HG03378 (cell line): ENCODE measurements at regions not wholly inside any gene's neighbourhood (a gene's known extent, or its start where the extent isn't known, plus 50 kb on each side); places are given as distances from the start of the nearest gene placed in this dataset.

Source experiments
- ATAC-seq: cut with Tn5 transposase; IDR thresholded peaks from one replicate; pipeline ENCODE4 v1.9.1; 2021; ENCODE audit warnings: mild to moderate bottlenecking, moderate library complexity; ENCODE audit not compliant: unreplicated experiment

DNA sequence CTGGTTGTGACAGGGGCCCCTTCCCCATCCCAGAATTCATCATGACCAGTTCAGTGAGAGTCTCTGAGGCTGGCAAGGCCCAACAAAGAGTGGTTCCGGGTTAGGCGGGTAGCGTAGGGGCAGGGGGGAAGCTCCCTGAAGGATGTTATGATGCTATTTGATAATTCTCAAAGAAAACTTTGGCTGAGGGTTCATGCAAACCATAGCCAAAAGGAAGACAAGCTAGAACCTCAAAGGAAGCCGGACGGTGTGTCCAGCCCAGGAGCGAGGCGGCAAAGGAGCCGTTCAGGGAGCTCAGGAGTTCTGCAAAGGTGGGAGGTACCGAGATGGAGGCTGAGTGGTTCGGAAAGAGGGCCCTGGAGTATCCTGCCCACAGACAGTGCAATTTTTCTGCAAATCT is 226.8 kb upstream of the RAB6C start:
- ATAC-seq, result no peak

DNA sequence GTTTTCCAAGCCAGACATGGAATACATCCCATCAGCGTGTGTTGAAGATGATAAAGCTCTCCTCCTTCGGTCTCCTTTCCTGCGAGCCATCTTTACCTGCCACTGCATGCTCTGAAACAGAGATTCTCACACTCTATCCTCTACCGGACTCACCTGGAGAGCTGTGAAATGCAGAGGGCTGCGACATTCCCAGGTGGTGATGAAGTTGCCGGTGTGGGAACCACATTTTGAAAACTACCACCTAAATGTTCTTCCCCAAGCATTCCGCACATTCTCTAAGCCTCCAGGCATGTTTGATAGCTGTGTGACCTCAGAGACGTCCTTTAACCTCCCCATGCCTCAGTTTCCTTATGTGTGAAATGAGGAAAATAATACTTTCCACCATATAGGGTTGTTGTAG is 226.2 kb upstream of the RAB6C start:
- no peak for ATAC-seq

DNA sequence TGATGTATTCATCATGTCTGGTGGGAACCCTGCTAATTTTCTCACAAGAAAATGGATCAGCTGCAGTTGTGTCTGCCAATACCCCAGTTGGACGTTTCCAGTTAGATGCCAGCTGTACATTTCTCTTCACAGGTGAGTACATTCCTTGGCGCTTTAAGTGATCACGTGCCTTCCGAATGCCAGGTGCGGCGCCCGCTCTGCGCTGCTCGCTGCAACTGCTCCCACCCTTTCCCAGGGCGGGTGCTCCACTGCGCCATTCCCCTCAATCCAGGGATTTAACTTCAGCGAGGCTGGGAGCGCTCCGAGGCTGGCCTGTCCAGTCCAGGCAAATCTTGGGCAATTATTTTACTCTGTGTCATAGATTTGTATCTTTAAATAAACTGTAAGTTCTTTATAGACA is 225.0 kb upstream of the RAB6C start:
- ATAC-seq, result no peak

DNA sequence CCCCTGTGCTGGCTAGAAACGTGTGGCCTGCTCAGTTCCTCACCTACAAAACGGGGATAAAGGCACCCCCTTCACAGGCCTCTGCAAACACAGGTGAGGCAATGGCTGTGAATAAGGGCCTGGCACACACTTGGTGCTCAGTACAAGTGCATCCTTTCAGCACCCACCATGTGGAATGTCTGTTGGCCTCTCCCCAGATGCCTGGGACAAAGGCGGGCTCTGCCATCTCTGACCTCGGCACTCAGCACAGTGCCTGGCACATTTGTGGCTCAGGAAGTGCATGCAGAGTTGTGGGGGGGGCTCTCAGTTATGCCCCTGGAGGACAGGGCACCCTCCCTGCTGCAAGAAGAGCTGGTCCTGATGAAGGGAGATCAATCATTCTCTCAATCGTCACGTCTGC is 224.6 kb upstream of the RAB6C start:
- ATAC-seq, result no peak

DNA sequence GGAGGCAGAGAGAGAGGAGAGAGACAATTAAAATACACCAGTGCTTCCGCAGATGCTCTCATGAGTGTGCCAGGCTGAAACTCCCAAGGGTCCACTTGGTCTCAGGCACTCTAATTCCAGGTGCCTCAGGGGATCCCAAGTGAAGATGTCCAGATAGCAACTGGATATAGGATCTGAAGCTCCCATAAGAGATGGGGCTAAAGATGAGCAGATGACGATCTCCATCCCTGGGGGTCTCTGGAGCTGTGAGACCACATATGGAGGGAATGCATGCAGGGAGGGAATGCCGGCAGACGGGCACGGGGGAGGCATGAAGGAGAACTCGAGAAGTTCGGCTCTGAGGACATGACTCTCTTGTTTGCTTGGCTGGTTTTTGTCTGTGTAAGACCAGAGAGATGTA is 223.7 kb upstream of the RAB6C start:
- no peak for ATAC-seq

DNA sequence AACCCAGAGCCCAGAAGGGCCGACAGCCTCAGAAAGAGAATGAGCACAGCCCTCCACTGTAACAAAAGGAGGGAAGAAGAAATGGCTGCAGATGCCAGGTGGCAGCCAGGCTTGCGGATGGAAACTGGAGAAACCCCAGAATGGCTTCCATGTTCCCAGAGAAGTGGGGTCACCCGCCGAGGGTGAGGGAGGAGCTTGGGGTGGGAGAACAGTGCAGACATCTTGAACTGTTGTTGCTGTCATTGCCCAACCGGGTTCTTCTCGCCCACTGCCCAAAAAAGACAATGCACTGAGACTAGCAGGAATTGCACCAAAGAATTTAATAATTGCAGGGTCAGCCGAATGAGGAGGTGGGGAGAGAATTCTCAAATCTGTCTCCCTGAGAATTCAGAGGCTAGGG is 223.2 kb upstream of the RAB6C start:
- ATAC-seq, result no peak

DNA sequence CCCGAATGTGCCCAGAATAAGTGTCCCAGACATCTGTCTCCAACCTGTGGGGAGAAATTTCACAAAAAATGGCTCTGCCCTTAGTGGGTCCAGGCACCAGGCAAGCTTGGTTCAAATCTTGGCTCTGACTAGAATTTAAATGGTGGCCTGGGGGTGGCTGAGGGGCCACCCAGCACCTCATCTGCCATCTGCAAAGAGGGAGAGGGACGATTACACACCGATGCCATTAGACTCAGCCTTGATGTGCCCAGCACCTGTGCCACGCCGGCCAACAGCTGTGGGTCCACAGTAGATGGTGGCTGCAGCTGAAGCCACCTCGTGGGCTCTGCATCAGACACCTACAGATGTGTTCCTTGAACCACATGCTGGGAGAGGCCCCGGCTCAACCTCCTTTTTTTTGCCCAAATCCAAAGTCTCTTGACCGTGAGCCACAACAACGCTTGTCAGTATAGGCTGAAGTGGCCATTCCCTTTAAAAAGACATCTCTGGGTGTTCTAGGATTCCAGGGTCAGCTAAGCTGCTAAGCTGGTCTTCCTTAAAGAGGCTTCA is 222.0 kb upstream of the RAB6C start:
- ATAC-seq, result no peak

DNA sequence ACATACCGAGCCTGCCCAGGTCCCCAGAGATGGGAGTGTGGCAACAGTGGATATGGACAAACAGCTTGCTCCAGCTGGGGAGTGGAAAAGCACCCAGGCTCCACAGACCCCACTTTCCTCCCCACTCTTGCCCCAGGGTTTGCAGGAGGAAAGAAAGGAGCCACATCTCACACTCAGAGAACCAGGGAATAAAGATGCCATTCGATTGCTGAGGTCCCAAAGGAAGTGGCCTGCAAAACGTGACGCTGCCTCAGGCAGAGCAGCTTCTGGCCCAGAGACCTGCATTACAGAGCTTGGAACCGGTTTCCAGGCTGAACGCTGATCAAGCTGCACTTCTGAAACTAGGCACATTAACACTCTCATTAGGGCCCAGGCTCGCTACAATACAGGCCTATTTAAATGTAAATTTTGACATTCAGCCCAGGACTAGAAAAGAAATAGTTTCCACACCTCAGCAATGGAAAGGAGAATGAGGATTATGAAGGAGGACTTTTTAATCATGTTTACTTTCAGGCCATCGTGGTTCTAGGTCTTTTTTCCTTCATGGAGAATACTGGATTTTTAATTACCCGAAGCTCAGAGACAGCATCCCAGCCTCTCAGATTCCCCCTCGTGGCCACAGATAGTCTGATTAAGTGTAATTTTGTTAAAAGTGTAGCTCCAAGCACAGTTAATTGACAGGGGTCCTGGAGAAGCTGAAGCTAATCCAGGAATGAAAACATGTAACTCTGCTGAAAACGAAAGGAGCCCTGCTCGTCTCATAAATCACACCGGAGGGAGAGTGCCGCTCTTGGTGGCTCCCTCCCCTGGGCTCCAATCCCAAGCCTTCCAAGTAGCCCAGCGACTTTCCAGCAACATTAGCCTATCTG is 221.3 kb upstream of the RAB6C start:
- no peak for ATAC-seq

DNA sequence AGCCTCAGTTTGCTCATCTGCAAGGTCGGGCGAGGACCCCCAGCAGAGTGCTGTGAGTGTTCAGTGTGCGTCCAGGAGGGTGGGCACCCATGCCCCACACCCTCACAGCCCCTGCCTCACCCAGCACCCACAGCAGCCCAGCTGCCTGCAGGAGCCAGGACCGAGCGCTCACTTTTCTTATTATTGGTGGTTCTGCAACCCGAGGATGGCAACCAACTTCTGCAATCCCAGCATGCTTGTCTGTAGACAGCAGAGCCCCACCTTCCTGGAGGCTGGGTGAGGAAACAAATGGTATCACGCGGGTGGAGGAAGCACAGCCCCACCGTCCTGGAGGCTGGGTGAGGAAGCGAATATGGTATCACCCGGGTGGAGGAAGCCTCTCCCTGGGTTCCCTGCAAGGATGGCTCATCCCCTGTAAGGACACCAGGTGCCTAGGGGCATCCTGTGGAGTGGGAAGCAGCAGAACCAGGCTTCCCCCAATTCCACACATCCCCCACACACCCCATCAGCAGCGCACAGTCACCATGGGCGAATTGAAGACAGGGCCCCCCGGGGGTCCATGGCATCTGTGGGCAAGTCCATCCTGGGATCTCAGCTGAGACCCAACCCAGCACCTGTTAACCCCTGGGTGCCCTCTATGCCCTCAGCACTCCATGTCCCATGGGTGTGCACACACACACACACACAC is 220.5 kb upstream of the RAB6C start:
- no peak for ATAC-seq

DNA sequence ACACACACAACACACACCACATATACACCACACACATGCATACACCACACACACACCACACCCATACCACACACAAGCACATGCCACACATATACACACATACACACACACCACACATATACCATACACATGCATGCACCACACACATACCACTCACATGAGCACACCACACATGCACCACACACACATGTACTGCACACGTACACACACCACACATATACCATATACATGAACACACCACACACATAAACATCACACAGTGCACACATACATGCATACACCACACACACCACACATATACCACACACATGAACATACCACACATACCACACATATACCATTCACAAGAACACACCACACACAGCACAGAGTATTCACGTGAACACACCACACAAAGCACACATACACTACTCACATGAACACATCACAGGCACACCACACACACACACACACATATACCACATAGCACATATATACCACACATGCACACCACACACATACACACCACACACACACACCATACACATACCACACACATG is 219.9 kb upstream of the RAB6C start:
- no peak for ATAC-seq

DNA sequence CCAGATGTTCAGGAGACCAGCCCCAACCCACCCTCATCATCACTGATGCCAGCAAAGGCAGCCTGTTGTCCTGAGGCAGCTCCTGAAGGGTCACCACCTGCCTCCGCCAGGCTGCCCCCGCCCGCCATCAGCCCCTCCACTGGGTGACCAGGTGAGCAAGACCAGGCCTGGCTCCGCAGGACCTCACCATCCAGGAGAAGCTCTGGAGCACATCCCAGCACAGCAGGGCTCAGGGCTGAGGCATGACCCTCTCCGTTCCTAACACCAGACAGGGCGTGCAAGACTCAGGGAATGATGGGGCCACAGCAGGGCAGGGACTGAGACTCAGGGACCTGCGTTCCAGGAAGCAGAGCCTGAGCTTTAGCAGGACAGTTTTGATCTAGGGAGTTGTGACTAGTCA is 218.8 kb upstream of the RAB6C start:
- ATAC-seq, result no peak

DNA sequence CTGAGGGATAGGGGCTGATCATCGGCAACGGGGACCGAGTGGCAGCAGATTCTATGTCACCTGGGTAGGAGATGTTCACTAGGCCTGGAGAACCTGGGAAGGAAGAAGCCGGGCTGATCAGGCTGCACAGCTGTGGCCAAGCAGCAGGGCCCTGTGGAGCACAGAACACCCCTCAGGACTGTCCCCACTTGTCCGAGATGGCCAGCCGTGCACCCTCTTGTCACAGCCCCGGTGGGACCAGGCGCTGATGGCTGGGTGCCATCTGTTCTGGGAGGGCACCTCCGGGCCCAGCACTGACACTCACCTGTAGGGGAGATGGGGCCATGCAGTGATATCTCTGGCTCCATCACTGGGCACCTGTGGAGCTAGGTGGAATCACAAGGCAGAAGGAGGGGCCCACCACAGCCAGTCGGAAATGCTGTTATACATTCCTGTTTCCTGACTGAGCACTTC is 217.9 kb upstream of the RAB6C start:
- ATAC-seq, result no peak

DNA sequence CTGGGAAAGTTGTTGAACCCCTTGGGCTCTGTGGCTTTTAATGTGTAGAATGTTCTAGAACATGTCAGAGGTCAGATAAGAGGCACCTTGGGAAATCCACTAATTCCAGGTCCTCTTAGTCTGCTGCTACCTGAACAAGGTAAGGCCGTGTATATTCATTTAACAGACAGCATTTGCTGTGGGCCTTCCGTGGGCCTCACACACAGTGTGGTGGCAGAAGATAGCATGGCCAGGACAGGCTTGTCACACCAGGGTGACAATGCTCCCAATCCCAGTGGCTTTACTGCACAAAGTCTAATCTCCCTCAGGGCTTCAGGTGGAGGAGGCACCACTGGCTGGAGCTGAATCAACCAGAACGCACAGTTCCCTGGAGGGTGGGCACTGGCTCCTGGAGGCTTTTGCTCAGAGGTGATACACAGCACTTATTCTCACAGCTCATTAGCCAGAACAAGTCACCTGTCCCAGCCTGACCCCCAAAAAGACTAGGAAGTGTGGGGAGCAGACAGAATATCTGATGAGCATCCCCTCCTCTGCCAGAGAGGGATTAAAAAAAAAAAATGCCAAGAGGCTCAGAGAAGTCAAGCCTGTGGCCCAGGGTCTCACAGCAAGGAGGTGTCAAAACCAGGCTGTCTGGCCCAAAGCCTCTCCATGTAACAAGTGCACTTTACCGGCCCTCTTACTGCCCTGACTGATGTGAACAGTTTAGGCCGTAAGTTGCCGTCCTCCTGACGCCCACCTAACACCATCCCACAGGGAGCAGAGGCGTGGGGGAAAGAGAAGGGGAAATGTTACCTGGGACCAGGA is 216.9 kb upstream of the RAB6C start:
- no peak for ATAC-seq

DNA sequence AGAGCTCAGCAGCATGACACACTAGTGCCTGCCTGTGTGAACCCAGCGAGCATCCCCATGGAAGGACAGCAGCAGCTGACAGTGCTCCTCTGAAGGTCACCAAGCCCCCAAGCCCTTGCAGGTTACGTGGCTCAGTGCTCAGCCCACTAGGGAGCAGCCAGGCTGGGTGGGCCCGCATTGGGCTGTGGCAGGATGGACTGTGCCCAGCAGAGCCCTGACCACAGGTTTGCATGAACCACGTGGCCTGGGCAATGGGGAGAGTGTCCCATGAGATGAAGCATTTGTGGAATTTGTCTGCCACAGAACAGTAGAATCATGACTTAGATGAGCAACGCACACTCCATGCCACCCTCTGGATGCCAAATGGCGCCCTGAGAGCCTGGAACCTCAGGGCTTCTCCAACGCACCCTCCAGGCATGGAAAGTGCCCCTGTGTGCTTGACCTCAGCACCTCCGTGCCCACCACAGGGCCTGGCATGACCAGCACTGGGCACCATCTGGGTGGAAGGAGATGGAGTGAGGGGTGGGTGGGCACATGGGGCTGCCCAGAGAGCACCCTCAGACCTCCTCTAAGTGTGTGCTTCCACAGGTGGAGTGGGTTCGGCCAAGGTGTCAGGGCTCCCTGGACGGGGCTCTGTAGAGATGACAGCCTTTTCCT is 216.1 kb upstream of the RAB6C start:
- no peak for ATAC-seq

DNA sequence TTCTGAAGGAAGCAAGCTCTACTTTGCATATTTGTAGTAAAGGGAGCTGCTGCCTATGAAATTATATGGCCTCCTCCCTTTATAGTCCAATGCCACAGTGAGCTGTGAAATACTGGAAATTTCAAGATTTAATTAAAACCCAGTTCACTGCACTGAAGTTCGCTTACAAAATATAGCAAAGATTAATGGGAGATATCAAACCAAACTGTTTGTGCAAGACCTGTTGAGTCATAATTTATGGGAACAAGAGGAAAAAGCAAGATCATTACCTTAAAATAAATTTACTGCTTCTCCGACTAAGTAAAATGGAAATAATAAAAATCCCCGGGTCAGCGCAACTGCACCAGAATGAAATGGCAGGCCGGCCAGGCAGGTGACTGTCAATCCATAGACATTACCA is 215.5 kb upstream of the RAB6C start:
- ATAC-seq, result no peak

DNA sequence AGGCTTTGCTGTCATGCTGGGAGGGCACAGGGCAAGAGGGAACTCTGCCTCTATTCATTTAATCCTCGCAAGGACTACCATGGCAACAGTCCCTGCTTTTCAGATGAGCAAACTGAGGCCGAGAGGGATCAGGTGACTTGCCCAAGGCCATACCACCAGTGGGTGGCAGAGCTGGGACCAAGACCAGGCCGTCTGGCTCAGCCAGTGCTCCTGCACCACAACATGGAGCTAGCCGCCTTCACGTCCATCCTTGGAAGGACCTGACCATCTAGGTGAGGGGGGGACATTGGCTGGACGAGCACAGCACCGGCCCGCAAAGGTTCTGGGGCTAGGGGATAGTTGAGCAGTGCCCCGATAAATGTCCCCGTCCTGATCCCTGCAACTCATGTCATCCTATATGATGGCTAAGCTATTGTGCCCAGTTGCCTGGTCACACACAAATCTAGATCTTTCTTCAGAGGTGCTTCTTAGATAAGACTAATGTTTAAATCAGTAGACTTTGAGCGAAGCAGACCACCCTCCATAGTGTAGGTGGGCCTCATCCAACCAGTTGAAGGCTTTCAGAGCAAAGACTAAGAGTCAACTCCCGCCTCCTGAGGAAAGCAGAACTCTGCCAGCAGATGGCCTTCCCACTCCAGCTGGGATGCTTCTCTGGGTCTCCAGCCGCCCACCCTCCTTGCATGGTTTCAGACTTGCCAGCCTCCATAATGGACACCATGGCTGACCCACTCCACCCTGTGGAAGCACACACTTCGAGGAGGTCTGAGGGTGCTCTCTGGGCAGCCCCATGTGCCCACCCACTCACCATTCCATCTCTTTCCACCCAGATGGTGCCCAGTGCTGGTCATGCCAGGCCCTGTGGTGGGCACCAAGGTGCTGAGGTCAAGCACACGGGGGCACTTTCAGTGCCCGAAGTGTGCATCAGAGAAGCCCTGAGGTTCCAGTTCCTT is 214.8 kb upstream of the RAB6C start:
- ATAC-seq, result no peak

DNA sequence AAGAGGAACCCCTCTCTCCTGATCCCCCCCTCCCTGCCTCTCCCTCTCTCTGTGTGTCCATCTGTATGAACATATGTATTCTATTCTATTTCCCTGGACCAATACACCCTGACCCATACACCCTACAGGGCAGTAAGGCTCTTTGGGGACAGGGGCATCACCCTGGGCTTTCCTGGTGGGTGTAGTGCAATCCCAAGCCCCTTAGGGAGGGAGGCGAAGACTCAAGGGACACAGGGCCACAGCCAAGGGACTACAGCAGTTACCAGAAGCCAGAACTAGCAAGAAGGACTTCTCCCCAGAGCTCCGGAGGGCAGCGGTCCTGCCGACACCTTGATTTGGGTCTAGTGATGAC is 214.2 kb upstream of the RAB6C start:
- ATAC-seq, result no peak

DNA sequence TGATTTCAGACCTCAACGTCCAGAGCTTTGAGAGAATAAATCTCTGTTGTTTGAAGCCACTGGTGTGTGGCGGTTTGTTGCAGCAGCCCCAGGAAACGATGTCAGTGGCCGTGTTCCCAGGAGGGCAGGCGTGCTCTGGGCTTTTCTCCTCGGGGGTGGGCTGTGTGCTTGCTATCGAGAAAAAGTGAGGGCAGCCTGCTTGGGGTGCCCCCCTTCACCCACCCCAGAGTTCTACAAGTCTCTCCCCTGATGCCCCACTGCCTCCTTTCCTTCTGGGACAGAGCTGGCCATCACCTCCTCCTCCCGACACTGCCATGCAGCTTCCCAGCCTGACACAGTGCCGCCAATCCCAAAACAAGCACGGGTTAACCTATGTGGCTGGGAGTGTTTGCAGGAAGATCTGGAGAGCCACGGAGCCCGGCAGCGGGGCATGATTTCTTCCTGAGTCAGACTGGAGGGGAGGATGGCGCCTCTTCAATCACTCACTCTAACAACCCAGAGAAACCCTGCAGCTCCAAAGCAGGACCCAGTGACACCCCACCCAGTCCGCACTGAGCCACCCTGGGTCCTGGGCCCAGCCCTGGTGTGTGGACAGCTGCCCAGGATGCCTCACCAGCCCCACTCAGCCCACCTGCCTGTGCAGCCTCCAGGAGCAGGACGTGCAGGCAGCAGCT is 213.7 kb upstream of the RAB6C start:
- ATAC-seq, result no peak
